Panc1 (cell line): ENCODE measurements at regions not wholly inside any gene's neighbourhood (a gene's known extent, or its start where the extent isn't known, plus 50 kb on each side); places are given as distances from the start of the nearest gene placed in this dataset.

ENCODE experiments used
- ATAC-seq: fragments of 200-7000 bp; cut with Tn5 transposase; 2 replicates; pipeline ENCODE4 v1.9.1; 2020; ENCODE audit warnings: mild to moderate bottlenecking, moderate library complexity
- BruUV-seq: library from RNA; stranded (reverse); fragments of 400-500 nt; replicated peaks from 2 replicates; lab custom pipeline; 2021; lab: Mats Ljungman, UMichigan
- CTCF ChIA-PET: fragments of 300-600 bp; sonication (Branson Sonifier 250); formaldehyde crosslinking; loops from one replicate; lab custom pipeline; 2022; ENCODE audit warnings: antibody characterized with exemption; lab: Charles Lee
- POLR2A ChIA-PET: fragments of 300-600 bp; sonication (Branson Sonifier 250); formaldehyde crosslinking; loops from one replicate; lab custom pipeline; 2022; ENCODE audit warnings: antibody characterized with exemption; lab: Charles Lee
- DNase-seq: peaks from one replicate; pipeline ENCODE4 v3.0.0-alpha.2; 2010; ENCODE audit warnings: low read depth, low spot score
- H3K27ac ChIP-seq: 2 replicates; pipeline ENCODE4 v1.5.1; 2011; ENCODE audit warnings: mild to moderate bottlenecking, low read length, inconsistent platforms
- H3K27me3 ChIP-seq: fragments of 200-500 bp; sonication (Bioruptor generic); 2 replicates; pipeline ENCODE4 v1.6.0; 2014; ENCODE audit warnings: low read length, inconsistent platforms; ENCODE audit not compliant: control insufficient read depth, insufficient read depth
- H3K36me3 ChIP-seq: fragments of 200-500 bp; sonication (Bioruptor generic); 2 replicates; pipeline ENCODE4 v1.5.1; 2014; ENCODE audit warnings: inconsistent platforms, mild to moderate bottlenecking, low read length, moderate library complexity; ENCODE audit not compliant: control insufficient read depth, insufficient read depth
- H3K4me1 ChIP-seq: 2 replicates; pipeline ENCODE4 v1.5.1; 2011; ENCODE audit warnings: inconsistent platforms, mild to moderate bottlenecking, low read length, moderate library complexity; ENCODE audit not compliant: control insufficient read depth, insufficient read depth
- H3K4me3 ChIP-seq, 2 experiments: 2 replicates each; pipeline ENCODE4 v1.5.1; 2011 to 2012; ENCODE audit warnings: low read depth in 2 of 2, low read length in 2 of 2, mild to moderate bottlenecking in 2 of 2, inconsistent platforms in 1 of 2, moderate library complexity in 1 of 2
- H3K9me3 ChIP-seq: fragments of 200-500 bp; sonication (Bioruptor generic); 2 replicates; pipeline ENCODE4 v1.5.1; 2014; ENCODE audit warnings: low read depth, mild to moderate bottlenecking, inconsistent platforms, low read length, moderate library complexity; ENCODE audit not compliant: control insufficient read depth, insufficient read depth
- POLR2AphosphoS5 ChIP-seq: IDR thresholded peaks from 2 replicates; pipeline ENCODE4 v1.6.1; 2012; ENCODE audit warnings: mild to moderate bottlenecking, low read depth, low read length, moderate library complexity
- SIN3A ChIP-seq: IDR thresholded peaks from 2 replicates; pipeline ENCODE4 v1.6.1; 2012; ENCODE audit warnings: low read depth, mild to moderate bottlenecking, low read length, moderate library complexity, borderline replicate concordance; ENCODE audit not compliant: insufficient read depth
- TCF7L2 ChIP-seq: IDR thresholded peaks from 2 replicates; pipeline ENCODE4 v1.6.1; 2011; ENCODE audit warnings: mild to moderate bottlenecking, low read depth, low read length, inconsistent platforms
- in situ Hi-C: cut with HindIII; loops from 2 replicates; pipeline ENCODE4 v1.10.0; 2016; ENCODE audit warnings: low sequenced_read_pairs, low pct_unique_long_range_greater_than_20kb
- intact Hi-C: fragments of 100-400 bp; cut with micrococcal nuclease; formaldehyde crosslinking; loops from one replicate; pipeline ENCODE4 v1.10.0; 2022; ENCODE audit not compliant: unreplicated experiment
- TF ChIP-seq, protein P1 (sequence below): fragments of 450-650 bp; IDR thresholded peaks from 2 replicates; pipeline ENCODE4 v1.5.1; 2017; ENCODE audit warnings: mild to moderate bottlenecking
- TF ChIP-seq, protein P2 (sequence below), 2 experiments: IDR thresholded peaks; 2 replicates each; pipeline ENCODE4 v1.6.1; 2011 to 2012; ENCODE audit warnings: low read depth in 2 of 2, control low read depth in 1 of 2, low read length in 1 of 2, mild to moderate bottlenecking in 1 of 2, moderate library complexity in 1 of 2; ENCODE audit not compliant: insufficient read depth in 1 of 2

DNA sequence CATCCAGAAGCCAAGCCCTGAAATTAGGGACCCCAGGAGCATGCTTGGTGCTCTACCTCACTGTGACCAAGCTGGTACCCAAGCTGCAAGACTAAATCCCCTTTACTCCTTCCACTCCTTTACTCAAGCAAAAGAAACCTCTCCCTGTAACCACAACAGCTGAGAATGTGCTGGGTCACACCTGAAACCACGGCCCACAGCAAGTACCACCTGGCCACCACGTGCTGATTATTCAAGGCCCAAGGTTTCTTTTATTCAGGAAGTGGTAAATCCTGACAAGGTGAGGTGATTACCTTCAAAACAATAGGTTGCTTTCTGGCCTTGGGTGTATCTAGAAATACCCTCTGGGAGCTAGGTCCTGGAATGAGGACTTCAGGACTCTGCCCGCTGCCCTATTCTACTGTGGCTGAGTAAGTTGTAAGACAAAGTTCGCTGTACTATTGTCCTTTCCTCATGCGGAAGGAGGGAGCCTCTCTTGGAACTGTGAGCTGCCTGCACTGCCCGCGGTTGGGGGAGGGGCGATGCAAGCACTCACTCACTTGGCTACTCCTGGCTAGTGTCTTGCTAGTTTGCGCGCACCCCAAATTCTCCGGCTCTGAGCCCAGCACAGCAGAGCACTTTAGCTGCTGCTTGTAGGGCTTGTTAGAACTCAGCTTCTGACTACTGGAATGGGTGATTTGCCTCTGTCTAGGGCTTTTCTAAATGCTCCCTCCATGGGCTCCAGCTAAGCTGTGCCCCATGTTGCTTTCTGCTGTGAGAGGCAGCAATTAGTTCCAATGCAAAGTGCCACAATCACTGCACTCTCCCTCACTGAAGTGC, 487.1 kb upstream of the CNTN3 start:
- no peak overlapping the region for H3K4me3 ChIP-seq
- H3K9me3 ChIP-seq: no peaks in the 10 kb centered on the region
- intact Hi-C loops: no loop called here
- in situ Hi-C loops: no loop called here
- H3K36me3 ChIP-seq: no peaks in the 10 kb centered on the region
- no peak for ATAC-seq
- H3K4me1 ChIP-seq: no peaks in the 10 kb centered on the region
- ChIA-PET POLR2A (no interaction called here), CTCF (no interaction called here)
- no peak for DNase-seq
- no peak overlapping the region for H3K27ac ChIP-seq
- BruUV-seq: no TSS peak
- TF ChIP-seq SIN3A: no peak
- TF ChIP-seq, protein P1, sequence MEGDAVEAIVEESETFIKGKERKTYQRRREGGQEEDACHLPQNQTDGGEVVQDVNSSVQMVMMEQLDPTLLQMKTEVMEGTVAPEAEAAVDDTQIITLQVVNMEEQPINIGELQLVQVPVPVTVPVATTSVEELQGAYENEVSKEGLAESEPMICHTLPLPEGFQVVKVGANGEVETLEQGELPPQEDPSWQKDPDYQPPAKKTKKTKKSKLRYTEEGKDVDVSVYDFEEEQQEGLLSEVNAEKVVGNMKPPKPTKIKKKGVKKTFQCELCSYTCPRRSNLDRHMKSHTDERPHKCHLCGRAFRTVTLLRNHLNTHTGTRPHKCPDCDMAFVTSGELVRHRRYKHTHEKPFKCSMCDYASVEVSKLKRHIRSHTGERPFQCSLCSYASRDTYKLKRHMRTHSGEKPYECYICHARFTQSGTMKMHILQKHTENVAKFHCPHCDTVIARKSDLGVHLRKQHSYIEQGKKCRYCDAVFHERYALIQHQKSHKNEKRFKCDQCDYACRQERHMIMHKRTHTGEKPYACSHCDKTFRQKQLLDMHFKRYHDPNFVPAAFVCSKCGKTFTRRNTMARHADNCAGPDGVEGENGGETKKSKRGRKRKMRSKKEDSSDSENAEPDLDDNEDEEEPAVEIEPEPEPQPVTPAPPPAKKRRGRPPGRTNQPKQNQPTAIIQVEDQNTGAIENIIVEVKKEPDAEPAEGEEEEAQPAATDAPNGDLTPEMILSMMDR: no peak
- TF ChIP-seq POLR2AphosphoS5: no peak
- TF ChIP-seq, protein P2, sequence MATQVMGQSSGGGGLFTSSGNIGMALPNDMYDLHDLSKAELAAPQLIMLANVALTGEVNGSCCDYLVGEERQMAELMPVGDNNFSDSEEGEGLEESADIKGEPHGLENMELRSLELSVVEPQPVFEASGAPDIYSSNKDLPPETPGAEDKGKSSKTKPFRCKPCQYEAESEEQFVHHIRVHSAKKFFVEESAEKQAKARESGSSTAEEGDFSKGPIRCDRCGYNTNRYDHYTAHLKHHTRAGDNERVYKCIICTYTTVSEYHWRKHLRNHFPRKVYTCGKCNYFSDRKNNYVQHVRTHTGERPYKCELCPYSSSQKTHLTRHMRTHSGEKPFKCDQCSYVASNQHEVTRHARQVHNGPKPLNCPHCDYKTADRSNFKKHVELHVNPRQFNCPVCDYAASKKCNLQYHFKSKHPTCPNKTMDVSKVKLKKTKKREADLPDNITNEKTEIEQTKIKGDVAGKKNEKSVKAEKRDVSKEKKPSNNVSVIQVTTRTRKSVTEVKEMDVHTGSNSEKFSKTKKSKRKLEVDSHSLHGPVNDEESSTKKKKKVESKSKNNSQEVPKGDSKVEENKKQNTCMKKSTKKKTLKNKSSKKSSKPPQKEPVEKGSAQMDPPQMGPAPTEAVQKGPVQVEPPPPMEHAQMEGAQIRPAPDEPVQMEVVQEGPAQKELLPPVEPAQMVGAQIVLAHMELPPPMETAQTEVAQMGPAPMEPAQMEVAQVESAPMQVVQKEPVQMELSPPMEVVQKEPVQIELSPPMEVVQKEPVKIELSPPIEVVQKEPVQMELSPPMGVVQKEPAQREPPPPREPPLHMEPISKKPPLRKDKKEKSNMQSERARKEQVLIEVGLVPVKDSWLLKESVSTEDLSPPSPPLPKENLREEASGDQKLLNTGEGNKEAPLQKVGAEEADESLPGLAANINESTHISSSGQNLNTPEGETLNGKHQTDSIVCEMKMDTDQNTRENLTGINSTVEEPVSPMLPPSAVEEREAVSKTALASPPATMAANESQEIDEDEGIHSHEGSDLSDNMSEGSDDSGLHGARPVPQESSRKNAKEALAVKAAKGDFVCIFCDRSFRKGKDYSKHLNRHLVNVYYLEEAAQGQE (IDR thresholded peaks at IDR 0.05; ENCODE audit: insufficient read depth in 1 of 2, low read depth in 2 of 2, low read length in 1 of 2): no peak
- no peak for TF ChIP-seq TCF7L2
- H3K27me3 ChIP-seq: no peaks in the 10 kb centered on the region

DNA sequence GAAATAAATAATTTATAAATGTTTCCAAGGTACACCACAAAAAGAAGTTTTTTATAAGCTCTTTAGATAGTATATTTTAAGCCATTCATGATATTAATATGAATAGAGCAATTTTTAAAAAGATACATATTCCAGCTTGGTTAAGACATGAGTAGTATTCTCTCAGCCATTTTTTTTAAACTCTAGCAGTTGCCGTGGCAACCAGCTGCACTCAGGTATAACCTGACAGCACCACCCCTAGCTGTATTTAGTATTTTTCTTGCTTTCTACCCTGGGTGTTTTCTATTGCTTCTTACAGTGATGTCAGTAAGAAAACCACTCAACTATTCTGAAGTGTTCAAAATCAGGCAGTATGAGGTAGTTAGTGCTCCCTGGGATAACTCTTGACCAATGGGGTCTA, 496.3 kb upstream of the CNTN3 start:
- BruUV-seq: no TSS peak
- DNase-seq (no peak), ATAC-seq (no peak)
- intact Hi-C loops (no loop called here), in situ Hi-C loops (no loop called here)
- ChIA-PET POLR2A (no interaction called here), CTCF (no interaction called here)
- Histone ChIP-seq H3K36me3 (no peaks in the 10 kb centered on the region), H3K4me3 (no peak overlapping the region), H3K4me1 (no peaks in the 10 kb centered on the region), H3K9me3 (no peaks in the 10 kb centered on the region), H3K27ac (no peak overlapping the region), H3K27me3 (no peaks in the 10 kb centered on the region)
- TF ChIP-seq SIN3A (no peak), TCF7L2 (no peak), POLR2AphosphoS5 (no peak)
- TF ChIP-seq, protein P2 (IDR thresholded peaks at IDR 0.05; ENCODE audit: insufficient read depth in 1 of 2, low read depth in 2 of 2, low read length in 1 of 2): no peak
- TF ChIP-seq, protein P1: no peak
